ENCODE measurements at regions not wholly inside any gene's neighbourhood (a gene's known extent, or its start where the extent isn't known, plus 50 kb on each side); places are given as distances from the start of the nearest gene placed in this dataset.

DNA sequence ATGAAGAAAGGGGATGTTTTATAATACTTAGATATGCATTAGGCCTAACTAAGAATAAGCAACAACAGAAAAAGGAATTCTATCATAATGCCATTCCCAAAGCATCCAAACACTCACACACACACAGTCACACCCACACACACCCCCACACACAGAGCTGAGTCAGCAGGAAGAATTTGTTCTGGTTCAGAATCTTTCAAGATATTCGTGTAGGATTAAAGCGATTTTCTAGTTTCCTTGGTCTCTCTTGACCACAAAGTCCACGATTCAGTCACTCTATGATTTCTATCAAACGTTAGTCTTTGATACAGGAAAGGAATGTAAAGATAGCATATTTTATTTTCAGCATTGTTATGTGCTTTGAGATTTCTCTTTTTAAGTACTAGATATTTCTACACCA is 382.6 kb upstream of the DCN start:
- peak in 1 of 3 donors; percentile 7 for DNase-seq (ENCODE audit: low read depth in 3 of 3, low spot score in 1 of 3)

DNA sequence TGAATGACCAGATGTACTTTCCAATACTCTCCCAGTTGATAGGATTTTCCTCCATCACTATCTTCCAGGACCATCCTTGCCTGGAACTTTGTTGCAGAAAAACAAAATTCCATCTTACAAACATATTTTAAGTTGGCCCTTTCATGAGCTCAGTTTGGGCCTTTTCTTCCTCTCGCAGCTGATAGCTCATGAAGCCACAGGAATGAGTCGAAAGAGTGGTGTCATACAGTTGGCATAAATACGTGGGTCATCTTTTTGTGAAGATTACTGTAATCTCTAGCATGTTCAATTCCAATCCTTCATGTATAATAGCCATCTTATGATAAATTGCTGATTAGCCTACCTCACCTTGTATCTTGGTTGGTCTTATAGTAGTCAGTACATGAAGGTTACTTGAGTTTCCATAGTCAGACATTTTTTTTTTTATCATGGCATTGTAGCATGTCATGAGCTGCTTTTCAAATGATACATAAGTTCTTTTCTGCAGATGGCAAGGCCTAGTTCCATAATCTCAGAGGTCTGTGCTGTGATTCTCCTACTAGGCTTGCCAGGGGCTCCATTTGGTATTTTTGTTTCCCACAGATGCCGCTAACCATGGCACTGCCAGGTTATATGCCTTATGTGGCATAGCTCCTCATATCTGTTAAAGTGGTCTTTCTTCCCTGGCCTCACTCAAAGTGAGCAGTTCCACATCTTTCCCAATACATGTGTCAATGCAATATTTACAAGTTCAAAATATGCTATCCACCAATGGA is 380.6 kb upstream of the DCN start:
- DNase-seq (ENCODE audit: low read depth in 3 of 3, low spot score in 1 of 3), result no peak

DNA sequence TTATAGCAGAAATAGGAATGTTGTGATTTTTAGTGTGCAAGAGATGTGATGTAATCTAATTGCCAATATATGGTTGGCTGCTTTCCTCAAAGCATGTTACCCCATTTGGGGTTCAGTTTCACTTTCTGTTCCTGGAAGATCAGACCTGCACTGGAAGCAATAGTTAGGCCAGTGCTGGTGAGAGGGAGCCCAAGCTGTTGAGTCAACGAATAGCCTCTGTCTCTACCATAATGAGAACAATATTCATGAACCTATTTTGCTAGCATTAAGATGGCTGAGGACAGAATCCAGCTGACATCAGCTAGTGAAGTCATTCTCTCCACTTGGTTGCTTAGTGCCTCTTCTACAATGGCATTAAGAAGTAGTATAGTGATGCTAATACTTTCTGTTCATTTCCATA is 379.9 kb upstream of the DCN start:
- no peak for DNase-seq (ENCODE audit: low read depth in 3 of 3, low spot score in 1 of 3)

DNA sequence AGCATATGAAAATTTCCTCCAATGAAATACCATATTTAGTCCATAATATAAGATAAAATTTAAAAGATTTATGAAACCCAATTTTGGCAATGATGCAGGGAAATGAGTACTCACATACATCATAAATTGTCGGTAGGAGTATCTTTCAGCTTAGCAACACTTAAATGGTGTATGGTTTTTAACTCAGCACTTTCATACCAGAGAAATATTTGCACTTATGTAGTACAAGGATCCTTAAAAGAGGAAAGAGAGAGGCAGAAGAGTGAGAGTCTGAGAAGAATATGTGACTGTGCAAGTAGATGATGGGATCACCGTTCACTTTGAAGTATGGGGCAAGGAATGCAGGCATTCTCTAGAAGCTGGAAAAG is 379.3 kb upstream of the DCN start:
- DNase-seq (ENCODE audit: low read depth in 3 of 3, low spot score in 1 of 3), result no peak

DNA sequence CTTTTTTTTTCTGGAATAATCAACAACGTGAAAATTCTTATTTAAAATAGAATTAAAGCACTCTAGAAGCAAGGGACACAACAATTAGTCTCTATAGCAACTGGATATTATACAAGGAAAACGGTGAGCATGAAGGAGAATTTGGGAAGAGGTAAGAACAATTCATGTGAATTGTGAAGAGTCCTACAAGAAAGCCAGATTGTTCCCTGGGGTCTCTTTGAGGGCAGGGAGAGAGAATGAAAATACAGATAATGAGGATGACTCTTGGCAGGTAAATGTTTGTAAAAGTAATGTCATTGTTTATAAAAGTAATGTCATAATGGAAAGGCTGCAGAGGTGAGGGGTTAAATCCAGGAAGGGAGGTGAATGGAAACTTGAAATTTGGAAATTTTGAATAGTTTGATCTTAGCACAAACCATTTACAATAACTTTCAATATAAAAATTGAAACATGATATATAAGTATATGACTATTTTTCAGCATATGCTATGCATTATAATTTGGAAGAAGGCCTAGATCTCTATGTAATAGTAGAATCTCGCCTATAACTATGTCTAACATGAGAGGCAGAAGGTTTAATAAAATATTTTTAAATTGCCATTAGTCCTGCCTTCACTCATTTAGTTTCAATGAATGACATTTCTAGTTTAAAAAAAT is 378.8 kb upstream of the DCN start:
- no peak for DNase-seq (ENCODE audit: low read depth in 3 of 3, low spot score in 1 of 3)

DNA sequence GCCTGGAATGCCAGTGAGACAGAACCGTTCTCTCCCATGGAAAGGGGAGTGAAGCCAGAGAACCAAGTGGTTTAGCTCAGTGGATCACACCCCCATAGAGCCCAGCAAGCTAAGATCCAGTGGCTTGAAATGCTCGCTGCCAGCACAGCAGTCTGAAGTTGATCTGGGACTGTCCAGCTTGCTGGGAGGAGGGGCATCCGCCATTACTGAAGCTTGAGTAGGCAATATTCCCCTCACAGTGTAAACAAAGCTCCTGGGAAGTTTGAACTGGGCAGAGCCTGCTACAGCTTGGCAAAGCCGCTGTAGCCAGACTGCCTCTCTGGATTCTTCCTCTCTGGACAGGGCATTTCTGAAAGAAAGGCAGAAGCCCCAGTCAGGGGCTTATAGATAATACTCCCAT is 374.3 kb upstream of the DCN start:
- no peak for DNase-seq (ENCODE audit: low read depth in 3 of 3, low spot score in 1 of 3)

DNA sequence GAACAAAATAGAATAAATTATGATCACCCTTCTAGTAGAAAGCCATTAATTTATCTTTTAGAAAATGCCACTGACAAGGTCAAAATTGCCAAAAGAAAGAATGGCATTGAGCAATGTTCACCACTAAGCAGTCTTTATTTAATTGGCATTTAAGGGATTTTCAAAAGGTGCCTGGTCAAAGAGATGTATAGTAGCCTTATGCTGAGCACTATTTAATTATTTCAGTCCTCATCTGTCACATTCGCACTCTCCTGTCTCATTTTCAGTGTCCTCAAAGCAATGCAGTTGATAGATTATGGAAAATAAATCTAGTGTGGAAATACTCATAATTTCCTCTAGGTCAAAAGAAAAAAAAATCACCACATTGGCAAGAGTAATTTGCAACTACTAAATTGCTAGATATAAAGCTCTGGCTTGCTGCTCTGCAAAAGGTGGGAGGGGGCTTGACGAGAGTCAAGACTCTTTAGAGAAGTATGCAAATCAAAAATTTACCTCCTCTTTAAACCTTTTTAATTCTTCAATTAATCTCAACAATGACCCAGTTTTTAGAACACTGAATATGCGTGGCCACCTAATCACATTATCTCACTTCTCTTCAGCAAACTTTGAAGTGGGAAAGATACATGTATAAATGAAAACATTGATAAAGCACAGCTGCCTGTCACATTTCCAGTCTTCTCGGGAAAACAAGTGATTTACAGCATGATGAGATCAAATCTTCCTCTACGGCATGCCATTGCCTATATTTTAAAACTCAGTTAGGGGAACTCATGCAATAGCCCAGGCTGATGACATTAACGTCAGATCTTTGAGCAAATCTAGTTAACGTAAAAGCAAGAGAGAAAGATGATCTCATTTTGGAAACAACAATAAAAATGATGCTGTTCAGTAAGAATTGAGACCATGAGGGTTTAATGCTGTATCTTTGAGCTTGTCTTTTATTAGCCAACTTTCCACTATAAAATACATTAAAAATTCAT is 373.1 kb upstream of the DCN start:
- no peak for DNase-seq (ENCODE audit: low read depth in 3 of 3, low spot score in 1 of 3)

DNA sequence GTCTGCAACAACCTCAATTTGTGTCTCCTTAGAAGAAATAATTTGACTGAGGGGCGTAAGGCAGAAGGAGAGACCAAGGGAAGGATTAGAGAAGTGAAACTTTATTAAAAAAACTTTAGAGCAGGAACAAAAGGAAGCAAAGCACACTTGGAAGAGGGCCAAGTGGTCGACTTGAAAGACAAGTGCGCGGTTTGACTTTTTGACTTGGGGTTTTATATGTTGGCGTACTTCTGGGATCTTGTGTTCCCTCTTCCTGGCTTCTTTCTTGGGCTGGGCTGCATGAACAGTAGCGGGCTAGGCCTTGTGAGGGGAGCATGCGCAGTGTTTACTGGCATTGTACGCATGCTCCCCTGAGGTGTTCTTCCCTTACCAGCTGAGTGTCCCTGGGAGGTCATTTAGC is 369.3 kb upstream of the DCN start:
- no peak for DNase-seq (ENCODE audit: low read depth in 3 of 3, low spot score in 1 of 3)

DNA sequence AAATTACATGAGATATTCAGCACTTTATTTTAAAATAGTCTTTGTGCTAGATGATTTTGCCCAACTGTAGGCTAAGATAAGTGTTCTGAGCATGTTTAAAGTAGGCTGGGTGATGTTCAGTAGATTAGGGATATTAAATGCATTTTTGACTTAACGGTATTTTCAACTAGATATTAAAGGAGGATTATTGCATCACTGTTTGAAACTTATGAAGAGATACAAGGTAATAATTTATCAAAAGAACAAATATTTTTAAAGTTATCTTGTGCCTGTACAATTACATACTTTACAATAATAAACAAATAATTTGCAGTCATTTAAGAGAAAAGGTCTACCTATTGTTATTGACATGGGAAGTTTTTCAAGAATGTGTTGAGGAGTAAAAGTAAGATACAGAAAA is 368.6 kb upstream of the DCN start:
- DNase-seq (ENCODE audit: low read depth in 3 of 3, low spot score in 1 of 3), result no peak

DNA sequence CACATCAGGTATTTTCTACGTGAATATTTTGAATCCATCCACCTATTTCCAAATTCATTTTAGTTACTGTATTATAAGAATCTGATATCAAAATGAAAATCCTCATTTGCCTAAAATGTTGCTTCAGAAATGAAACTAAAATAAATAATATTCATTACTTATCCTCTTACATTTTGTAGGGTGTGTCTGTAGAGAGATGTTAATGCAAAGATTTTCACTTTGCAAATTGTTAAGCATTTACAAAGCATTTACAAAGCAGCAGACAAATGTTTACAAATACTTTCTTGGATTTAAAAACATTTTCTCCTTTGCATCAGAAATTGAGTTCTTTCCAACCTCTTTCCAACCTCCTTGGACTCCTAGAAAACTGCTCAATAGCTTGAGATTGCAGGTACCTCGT is 360.0 kb upstream of the DCN start:
- DNase-seq (ENCODE audit: low read depth in 3 of 3, low spot score in 1 of 3), result no peak

DNA sequence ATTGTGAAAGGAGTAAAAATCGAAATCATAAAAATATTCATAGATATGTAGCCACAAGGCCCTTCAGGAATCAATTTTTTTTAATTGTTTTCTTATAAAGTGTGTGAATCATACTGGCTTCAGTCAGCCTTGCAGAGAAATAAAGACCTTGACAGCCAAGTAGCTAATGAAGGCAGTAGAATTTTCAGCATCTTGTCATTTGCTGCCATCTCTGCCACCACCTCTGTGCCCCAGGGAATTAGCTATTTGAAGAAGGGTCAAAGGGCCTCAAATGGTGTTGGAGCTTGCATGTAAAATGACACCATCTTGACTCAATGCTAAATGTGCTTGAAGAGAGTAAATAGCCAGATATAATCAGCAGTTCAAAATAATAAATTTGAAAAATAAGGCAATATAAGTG is 359.4 kb upstream of the DCN start:
- DNase-seq (ENCODE audit: low read depth in 3 of 3, low spot score in 1 of 3), result no peak

DNA sequence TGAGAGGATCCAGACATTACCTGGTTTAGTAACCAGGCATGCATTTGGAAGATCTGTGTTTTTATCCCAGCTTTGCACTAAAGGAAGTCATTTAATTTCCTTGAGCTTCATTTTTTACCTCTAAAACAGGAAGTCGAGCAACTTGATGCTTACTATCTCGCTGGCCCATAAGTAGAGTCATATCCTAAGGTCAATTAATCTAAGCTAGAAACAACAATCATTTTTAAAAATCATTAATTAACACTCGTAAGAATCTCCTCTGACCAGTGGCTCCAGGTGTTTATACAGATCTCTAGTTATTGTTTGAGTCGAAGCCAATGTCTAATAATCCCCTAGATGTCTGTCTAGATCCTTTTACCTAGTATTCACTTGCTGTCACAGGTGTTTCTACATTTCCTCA is 355.8 kb upstream of the DCN start:
- no peak for DNase-seq (ENCODE audit: low read depth in 3 of 3, low spot score in 1 of 3)

DNA sequence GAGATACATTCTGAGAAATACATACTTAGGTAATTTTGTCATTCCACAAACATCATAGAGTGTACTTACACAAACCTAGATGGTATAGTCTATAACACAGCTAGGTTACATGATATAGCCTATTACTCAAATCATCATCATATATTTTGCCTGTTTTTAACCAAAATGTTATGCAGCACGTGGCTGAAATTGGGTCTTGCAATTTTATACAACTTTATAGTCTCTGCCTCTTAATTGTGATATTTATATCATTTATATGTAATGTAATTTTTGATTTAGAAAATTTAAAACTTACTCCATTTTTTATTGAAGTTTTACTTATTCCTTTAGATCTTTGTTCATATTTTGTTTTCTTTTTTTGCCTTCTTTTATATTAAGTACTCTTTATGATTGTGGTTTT is 350.7 kb upstream of the DCN start:
- DNase-seq (ENCODE audit: low read depth in 3 of 3, low spot score in 1 of 3), result no peak

DNA sequence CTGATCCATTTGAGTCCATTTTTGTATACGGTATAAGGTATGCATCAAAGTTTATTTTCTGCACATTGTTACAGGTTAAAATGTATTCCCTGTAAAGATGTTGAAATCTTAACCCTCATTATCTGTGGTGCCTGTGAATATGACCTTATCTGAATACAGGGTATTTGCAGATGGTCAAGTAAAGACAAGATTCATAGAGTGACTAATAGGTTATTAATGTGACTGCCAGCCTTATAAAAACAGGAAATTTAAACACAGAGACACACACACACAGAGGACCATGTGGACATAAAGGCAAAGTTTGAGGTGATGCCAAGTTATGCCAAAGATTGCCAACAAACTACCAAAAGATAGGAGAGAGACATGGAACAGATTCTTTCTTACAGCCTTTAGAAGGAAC is 347.2 kb upstream of the DCN start:
- DNase-seq (ENCODE audit: low read depth in 3 of 3, low spot score in 1 of 3), result no peak

DNA sequence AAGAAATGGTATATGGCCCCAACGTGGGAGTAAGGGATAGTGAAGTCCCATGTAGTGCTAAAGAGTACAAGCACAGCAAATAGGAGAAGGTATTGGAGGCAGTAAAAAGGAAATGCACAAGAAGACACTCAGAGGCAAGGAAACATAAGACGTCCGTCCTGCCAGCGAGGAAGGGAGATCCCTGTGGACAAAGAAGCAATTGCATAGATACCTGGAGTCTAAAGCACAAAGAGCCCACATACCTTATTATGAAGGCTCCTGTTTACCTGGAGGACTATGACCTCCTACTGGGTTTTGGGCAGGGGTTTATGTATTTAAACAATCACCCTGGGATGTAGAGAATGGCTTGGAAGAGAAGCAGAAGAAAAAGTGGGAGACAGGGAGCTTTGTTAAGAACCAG is 341.2 kb upstream of the DCN start:
- DNase-seq (ENCODE audit: low read depth in 3 of 3, low spot score in 1 of 3), result no peak

DNA sequence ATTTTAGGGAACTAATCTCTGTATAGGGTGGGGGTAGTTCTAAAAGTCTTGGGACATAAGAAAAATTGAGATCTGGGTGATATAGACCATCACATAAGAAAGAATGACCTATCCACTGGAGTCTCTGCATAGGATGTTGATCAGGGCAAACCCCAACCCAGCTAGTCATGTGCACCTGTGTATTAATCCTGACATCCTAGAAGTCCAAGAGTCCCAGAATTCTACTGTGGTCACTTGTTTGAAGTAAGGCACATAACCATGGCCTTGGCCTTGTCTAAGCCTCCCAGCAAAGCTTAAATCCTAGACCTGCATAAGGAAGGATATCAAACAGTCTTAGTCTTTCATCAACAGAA is 334.1 kb upstream of the DCN start:
- no peak for DNase-seq (ENCODE audit: low read depth in 3 of 3, low spot score in 1 of 3)

DNA sequence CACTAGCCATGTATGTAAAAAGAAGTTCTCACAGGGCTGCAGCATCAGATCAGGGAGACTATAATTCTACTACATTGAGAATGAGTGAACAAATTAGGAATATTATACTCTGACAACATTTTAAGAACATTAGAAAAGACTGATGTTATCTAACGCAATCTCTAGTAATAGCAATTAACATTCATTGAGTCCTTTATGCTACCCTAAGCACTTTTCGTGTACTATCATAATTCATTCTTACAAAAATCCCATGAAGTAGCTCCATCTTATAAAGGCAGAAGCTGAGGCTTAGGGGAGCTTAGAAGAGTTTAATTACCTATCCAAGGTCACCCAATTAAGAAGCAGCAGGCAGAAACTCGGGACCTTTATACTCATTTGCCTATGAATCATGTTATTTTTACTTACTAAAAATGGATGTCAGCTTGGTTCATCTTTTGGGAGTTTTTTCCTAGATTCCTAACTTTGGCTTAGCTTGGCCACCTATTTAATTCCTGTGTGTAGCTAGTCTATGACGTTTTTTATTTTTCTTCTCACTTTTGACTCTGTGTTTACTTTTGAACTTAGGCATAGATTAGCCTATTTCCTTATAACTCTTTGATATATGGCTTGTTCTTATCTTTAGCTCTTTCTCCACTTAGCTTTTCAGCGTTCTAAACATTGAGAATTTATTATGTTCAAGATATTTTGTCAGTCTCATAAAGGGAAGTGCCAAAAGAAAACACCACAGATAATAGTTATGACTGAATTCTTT is 333.5 kb upstream of the DCN start:
- no peak for DNase-seq (ENCODE audit: low read depth in 3 of 3, low spot score in 1 of 3)

DNA sequence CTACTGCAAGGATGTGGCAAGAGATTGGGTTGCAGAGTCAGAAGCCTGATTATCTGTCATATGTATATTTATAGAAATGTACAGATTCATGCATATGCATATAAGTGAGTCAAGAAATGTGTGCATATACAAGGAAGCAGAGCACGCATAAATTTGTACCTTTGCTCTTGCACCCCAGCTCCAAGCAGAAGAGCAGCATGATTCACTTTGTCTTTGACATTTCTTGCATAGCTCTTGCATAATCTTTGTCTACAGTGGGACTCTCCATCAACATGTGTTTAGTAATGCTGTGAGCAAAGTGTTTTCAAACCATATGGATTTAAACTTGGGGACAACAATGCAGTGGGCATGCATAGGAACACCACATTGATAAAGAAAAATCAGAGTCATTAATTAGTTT is 330.7 kb upstream of the DCN start:
- DNase-seq (ENCODE audit: low read depth in 3 of 3, low spot score in 1 of 3), result no peak

DNA sequence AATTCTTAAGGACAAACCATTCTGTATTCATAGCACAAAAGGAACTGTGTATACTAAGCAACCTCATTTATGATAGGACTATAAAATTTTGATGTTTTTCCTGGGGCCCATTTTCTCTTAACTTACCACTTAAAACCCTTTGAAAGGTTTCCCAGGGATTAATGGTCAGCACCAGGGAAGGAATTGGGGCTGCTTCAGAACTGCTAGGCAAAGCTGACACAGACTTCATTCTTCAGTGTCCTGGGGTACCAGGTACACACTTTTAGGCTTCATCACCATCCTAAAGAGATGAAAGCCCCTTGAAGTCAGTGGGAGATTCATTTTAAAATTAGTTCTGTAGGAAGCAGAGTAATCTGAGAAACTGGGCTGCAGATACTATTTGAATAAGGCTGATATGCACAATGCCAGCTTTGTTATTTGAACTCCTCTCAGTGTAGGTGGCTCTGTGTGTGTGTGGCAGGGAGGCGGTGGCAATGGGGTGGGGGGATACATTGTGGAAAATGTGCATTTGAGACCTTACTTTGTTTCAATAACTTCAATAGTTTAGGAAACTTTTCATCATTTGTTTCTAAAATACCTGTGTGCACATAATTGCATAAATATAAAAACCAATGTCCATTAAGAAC is 329.3 kb upstream of the DCN start:
- no peak for DNase-seq (ENCODE audit: low read depth in 3 of 3, low spot score in 1 of 3)

DNA sequence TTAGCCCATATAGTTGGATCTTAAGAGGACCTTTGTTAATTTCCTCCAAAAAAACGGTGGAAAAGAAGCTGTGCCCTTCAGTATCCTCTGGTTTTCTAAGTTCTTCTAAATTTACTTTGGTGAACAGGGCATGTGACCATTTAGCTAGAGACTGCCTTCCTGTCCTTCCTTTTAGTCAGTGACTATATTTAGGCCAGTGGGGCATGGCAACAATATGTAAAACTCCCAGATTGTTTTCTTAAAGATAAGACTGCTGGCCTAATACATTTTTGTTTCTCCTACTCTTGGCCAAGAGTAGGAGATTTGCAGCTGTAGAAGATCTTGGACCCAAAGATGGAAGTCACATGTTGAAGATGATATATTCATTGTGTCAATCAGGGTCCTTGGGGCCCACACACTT is 325.1 kb upstream of the DCN start:
- DNase-seq (ENCODE audit: low read depth in 3 of 3, low spot score in 1 of 3), result no peak

DNA sequence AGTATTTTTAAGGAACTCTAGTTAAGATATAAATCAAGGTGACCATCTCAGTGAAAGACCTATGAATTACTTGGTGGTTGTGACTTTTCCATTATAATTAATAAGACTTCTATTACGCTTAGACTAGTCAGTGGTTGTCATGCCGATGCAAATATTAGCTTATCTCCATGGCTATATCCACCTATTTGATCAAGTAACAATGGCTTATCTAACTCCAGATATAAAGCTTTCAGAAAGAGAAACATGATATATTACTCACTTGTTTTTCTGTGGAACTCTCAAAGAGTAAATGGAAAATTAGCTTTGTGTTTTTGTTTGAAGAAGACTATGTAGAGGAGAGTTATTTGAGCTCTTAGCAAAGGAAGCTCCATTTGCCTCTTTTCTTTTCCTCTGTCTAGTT is 323.8 kb upstream of the DCN start:
- no peak for DNase-seq (ENCODE audit: low read depth in 3 of 3, low spot score in 1 of 3)

All from stimulated activated CD4-positive, alpha-beta T cell treated with anti-CD3 and anti-CD28 coated beads, TNF-alpha, amount 100 ng/mL, for 1 hour (primary cell).